ENCODE measurements at regions not wholly inside any gene's neighbourhood (a gene's known extent, or its start where the extent isn't known, plus 50 kb on each side); places are given as distances from the start of the nearest gene placed in this dataset.
"Not testable (repeated sequence)": the region's sequence is repeated elsewhere in the genome, so short reads cannot be mapped to it uniquely, and the experiment has no call there.

DNA sequence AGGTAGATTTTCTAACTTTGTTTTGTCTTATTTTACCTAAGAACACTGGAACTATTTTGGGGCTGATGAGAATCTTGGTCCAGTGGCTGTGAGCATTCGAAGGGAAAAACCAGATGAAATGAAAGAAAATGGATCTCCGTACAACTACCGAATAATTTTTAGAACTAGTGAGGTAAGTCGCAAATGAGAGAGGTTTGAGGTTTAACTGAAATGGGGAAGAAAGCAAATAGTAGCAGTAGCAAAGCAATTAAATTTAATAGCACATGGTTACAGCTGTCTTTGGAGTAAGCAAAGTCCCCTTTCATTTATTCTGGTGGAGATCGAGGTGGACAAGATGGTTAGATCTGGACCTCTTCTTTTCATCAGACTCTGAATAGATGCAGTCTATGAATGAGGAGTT is 313.5 kb upstream of the RGS6 start:
- DNase-seq: no peak

DNA sequence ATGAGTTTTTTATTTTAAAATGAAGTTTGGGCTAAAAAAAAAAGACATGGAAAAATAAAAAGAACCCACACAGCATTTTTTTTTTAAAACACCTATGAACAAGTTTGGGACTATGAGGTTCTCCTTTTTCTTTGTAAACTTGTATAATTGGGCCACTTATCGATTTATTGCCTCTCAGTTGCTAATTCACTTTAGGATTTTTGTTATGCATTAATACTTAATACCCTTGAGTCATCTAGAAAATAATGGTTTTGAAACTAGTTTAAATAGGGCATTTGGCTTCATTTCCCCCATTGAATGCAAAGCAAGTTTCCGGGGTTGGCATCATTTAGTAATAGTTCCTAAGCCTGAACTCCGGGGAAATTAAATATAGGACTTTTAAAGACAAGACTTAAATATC is 312.8 kb upstream of the RGS6 start:
- no peak for DNase-seq

DNA sequence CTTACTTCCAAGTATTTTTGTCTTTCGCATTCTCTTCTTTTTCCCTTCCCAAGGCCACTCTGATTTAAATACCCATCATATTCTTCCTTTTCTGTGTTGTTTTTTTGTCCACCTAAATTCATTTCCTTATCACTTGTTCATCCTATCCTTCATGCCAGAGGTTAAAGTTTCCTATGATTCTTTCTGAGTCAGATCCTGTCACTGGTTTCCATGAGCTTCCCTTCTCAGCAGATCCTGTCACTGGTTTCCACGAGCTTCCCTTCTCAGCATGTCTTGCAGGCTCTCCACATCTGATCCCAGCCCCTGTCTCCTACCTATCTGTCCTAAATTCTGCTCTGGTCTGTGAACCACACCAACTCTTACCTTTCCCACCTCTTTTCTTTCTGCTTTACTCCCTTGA is 311.8 kb upstream of the RGS6 start:
- no peak for DNase-seq

DNA sequence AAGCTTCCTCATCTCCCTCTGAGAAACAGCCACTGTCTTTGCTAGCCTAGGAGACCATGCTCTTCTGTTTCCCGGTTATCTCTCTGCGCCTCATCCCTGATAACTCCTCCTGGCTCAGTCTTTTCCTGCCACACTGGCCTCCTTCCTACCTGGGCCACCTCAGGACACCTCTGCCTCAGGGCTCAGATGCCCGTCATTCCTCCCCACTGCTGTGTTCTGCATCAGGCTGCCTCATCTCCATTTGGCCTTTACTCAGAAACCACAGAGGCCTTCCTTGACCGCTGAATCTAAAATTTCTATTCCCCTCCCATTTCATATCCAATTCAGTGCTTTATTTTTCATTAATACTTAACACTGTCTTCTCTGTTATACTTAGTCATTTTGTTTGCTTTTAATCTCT is 311.0 kb upstream of the RGS6 start:
- no peak for DNase-seq

GRCh38 chr14:71621980-71622605 is 310.1 kb upstream of the RGS6 start:
- no peak for DNase-seq

- DNase-seq: no peak
Measured at GRCh38 chr14:71623939-71624338, 308.3 kb upstream of the RGS6 start.

GRCh38 chr14:71625175-71625574 is 307.1 kb upstream of the RGS6 start:
- peak; percentile 15 to 36 for DNase-seq

DNA sequence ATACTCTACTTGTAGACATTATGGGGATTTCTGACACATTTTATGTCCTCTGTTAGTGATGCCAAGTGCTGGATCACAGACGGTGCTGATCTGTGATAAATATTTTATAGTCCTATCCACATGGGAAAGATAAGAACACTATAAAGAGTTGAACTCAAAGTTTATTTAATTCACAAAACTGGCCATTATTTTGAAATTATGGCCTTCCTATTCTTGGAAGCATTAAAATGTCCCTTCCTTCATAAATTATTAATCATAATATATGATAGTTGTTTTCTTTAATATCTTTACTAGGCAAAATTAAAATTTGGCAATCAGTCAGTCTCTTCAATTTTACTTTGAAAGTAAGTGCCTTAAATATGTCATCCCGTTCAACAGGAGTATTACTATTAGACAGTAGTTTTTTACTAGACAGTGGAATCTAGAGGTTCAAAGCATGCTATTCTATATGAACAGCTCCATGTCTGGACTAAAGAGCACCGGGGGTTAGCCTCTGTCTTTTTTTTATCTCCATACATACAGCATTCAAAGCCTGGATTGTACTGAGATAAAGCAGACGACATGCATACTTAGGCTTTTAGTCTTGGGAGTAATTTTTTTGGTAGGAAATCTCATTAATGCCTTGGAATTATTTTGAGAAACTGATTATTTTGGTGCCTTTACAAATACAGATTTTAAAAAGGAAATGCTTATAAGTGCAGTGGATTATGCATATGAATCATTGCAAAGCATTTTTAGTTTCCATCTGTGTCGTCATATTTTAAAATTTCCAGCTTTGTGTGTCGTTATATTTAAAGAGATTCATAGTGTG is 306.1 kb upstream of the RGS6 start:
- peak; percentile 7 to 42 for DNase-seq

DNA sequence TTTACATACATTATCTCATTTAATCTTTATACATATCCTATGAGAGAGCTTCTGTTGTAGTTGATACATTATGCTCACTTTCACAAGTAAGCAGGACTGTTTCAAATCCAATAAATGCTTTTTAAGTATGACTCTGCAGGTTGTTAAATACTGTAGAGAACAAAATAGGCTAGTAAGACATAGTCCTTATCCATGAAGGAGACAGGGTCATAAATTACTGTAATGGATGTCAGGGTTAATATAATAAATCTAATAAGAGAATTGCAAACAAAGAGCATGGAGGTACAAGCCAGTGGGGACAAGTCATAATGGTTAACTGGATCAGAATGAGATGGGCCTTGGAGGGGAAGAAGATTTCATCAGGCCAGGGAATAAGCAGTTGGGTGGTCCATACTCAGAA is 303.8 kb upstream of the RGS6 start:
- DNase-seq: no peak

DNA sequence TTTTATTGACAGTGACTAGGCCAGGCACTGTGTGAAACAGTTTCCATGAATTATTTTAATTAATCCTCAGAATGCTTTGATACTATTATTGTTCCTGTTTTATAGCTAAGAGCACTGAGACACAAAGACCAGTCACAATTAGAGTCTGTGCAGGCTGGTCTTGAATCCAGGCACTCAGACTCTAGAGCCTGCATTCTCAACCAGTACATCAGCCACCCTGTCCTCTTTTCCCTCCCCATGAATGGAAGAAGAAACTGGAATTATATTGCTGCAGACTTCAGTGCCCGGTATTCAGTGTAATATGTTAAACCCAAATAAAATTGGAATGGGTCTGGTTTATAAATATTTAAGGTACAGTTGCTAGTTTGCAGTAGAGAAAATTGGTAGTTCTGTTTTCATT is 303.0 kb upstream of the RGS6 start:
- no peak for DNase-seq

DNA sequence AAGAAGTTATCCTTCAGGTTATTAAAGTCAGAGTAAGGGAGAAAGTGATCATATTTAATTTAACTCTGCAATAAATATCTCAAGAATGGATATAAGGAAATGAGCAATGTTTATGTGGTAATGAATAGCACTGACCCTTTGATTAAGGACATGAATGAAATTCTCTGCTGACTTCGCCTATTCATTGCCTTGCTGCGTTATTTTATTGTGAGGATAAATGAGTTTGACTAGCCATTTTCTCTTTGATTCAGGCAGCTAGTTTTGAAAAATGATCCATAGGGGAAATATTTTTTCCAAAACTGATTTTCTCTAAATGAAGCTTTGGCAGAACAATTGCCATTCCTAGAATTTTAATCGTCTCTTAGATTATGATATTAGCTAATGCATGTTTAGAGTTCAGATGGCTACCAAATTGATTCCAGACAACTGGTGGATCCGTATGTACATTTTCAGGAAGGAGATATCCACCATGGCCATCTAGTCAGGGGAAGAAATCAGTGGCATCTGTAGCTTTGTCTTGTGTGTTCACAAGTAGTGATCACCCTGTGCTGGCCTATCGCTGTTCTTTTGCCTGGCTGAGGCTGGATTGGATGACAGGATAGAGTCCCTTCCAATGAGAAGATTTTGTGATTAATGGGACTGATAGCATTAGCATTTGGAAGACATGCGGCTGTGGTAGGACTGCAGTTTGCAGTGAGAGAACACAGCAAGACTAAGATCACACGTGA is 302.3 kb upstream of the RGS6 start:
- no peak for DNase-seq

DNA sequence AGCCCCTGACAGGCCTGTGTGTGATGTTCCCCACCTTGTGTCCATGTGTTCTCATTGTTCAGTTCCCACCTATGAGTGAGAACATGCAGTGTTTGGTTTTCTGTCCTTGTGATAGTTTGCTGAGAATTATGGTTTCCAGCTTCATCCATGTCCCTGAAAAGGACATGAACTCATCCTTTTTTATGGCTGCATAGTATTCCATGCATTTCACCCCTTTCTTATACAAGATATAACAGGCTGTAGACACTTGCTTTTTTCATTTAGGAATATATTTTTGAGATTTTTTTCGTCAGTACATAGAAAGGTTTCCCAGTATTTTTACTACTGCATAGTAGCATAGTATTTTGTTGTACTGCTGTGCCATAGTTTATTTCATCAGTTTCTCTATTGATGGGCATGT is 301.2 kb upstream of the RGS6 start:
- DNase-seq: not testable (repeated sequence)

DNA sequence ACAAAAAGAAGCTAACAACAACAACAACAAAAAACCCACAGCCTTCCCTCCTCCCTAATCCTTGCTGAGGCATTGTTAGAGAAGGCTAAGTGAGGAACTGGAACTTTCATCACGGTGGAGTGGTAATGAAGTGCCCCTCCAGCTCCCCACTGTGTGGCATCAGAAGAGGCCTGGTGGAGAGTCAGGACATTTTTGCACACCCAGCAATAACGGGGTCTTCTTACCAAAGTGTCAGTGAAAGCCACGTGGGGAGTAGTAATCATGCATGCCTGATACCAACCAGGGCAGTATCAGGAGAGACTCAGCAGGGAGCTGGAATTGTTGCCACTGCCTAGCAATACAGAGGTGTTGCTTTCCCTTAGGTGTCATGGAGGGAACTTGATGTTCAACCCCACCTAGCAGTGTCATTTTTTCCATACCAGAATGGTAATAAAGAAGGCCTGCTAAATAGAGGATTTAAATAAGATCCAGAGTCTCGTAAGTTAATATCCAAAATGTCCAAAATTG is 299.7 kb upstream of the RGS6 start:
- DNase-seq: no peak

DNA sequence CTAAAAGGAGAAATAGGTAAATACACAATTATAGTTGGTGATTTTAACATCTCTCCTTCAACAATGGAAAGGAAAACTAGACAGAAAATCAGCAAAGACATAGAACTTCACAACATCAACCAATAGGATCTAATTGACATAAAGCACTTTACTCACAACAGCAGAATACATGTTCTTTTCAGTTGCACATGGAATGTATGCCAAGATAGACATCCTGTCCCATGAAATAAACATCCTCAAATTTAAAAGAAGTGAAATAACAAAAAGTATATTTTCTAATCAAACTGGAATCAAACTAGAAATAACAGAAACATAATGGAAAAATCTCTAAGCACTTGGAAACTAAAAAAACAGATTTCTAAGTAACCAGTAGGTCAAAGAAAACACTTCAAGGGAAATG is 296.2 kb upstream of the RGS6 start:
- DNase-seq: no peak

- DNase-seq: no peak
Measured at GRCh38 chr14:71636820-71637471, 295.3 kb upstream of the RGS6 start.

- no peak for DNase-seq
Measured at GRCh38 chr14:71638523-71639196, 293.6 kb upstream of the RGS6 start.

DNA sequence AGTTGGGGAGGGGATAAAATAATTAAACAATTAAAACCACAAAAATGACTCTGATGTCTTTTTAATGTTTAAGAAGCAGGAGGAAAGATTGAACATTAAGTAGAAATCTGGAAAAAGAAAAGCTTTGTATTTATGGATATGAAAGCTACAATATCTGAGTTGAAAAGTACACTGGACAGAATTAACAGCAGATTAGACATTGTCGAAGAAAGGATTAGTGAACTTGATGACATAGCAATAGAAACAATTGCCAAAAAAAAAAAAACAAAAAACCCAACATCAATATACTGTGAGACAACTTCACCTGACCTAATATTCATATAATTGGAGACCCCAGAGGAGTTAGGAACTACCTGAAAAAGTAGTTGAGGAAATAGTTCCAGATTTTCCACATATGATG is 289.5 kb upstream of the RGS6 start:
- DNase-seq: no peak

DNA sequence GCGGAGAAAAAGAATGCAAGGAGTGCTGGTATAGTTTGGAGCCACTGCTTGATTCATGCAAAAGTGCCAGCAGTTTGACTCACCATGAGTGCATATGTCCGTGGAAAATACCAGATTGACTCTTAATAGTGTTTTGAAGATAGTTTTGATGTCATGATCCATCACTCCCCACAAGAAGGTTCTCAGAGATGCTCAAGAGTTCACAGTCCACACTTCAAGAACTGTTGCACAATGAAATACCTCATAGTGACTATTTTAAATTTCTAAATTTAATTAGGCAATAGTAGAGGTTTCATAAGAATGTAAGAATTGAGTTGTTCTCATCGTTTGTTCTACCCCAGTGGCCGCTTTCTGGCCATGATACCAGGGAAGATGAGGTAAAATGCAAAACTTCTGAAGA is 286.6 kb upstream of the RGS6 start:
- peak in 1 of 2 donors; percentile 5 for DNase-seq

DNA sequence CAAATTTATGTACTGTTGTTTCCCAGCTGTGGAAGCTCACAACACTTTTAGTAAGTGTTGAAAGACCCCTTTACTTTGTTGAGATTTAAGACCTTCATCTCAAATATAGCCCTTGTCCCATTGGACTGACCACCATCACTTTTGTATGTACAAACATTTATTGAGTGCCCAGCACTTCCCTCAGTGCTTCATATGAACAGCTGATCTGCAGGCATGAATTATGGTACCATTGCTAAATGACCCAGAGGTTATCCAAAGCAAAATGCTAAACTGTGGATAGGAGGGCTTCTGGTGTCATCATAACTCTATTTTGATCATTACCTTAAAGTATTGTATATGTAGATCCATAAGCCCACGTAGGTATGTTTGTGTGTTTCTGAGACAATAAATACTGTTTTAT is 285.7 kb upstream of the RGS6 start:
- no peak for DNase-seq

DNA sequence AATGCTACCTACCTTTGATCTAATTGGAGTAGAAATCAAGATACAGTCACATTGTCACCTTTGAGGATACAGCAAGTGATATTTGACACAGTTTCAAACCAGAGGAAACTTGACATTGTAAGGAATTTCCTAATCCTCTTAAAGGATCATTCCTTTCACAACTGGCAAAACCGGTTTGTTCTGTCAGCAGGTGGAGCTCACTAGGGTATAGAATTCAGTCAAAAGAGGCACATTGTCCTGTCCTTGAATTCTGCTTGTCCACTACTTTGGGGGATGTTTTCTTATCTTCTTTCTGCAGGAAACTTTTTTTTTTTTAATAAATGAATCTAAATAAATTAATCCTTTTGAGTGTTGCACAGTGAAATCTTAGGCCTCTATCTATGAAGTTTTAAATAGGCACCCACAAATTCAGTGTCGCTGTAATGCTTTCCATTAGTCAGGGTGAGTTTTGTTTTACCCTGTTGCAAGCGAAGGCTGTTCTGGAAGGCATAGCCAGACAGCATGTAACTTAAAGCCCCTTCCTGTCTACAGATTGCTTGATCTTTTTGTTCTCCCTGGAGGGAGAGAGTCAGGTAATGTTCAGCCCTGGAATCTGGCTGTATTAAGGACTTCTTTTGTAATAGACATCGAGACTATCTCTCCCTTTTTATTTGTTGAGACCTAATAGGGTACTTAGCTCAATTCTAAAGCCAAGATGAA is 285.0 kb upstream of the RGS6 start:
- DNase-seq: no peak

GRCh38 chr14:71648725-71649124 is 283.5 kb upstream of the RGS6 start:
- DNase-seq: no peak

DNA sequence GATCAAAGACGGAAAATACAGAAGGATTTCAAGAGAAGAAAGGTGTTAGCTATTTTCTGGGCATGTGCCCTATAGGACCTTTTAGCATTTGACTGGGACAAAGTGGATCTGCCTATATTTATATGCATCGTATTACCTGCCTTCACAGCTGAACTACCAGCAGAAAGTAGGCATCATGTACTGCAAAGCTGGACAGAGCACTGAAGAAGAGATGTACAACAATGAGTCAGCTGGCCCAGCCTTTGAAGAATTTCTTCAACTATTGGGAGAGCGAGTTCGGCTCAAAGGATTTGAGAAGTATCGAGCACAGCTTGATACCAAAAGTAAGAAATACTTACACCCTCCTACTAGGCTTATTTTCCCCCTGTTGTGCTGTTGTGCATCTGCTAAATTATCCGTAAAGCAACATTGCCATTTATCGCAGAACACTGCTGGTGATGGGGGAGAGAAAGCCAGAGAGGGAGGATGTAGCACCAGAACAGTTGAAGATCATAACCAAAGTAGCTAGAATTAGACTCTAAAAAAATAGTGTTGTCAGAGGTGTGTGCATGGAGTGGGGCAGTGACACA is 282.0 kb upstream of the RGS6 start:
- DNase-seq: no peak

All from inflammatory macrophage treated with lipopolysaccharide for 1 hour (primary cell).